ENCODE measurements at regions not wholly inside any gene's neighbourhood (a gene's known extent, or its start where the extent isn't known, plus 50 kb on each side); places are given as distances from the start of the nearest gene placed in this dataset.

GRCh38 chr3:22117751-22118346 is 366.8 kb upstream of the ZNF385D start:
- H3K4me3 ChIP-seq (ENCODE audit: low read depth, low read length), result no peak overlapping the region
- no peak for TF ChIP-seq CTCF (IDR thresholded peaks at IDR 0.05; ENCODE audit: low read depth, low read length)

- no peak for TF ChIP-seq CTCF (IDR thresholded peaks at IDR 0.05; ENCODE audit: low read depth, low read length)
- no peak overlapping the region for H3K4me3 ChIP-seq (ENCODE audit: low read depth, low read length)
Observed at GRCh38 chr3:22118542-22118941, 367.5 kb upstream of the ZNF385D start.

GRCh38 chr3:22121068-22121701 is 370.2 kb upstream of the ZNF385D start:
- no peak overlapping the region for H3K4me3 ChIP-seq (ENCODE audit: low read depth, low read length)
- no peak for TF ChIP-seq CTCF (IDR thresholded peaks at IDR 0.05; ENCODE audit: low read depth, low read length)

GRCh38 chr3:22122567-22122966 is 371.6 kb upstream of the ZNF385D start:
- no peak overlapping the region for H3K4me3 ChIP-seq (ENCODE audit: low read depth, low read length)
- no peak for TF ChIP-seq CTCF (IDR thresholded peaks at IDR 0.05; ENCODE audit: low read depth, low read length)

GRCh38 chr3:22129101-22129500 is 378.1 kb upstream of the ZNF385D start:
- no peak for TF ChIP-seq CTCF (IDR thresholded peaks at IDR 0.05; ENCODE audit: low read depth, low read length)
- H3K4me3 ChIP-seq (ENCODE audit: low read depth, low read length), result no peak overlapping the region

- no peak overlapping the region for H3K4me3 ChIP-seq (ENCODE audit: low read depth, low read length)
- TF ChIP-seq CTCF (IDR thresholded peaks at IDR 0.05; ENCODE audit: low read depth, low read length), result no peak
Observed at GRCh38 chr3:22141769-22142168, 390.8 kb upstream of the ZNF385D start.

- no peak for TF ChIP-seq CTCF (IDR thresholded peaks at IDR 0.05; ENCODE audit: low read depth, low read length)
- no peak overlapping the region for H3K4me3 ChIP-seq (ENCODE audit: low read depth, low read length)
Observed at GRCh38 chr3:22147161-22147560, 396.2 kb upstream of the ZNF385D start.

Data from WI38 (cell line).